ENCODE measurements at regions not wholly inside any gene's neighbourhood (a gene's known extent, or its start where the extent isn't known, plus 50 kb on each side); places are given as distances from the start of the nearest gene placed in this dataset.

DNA sequence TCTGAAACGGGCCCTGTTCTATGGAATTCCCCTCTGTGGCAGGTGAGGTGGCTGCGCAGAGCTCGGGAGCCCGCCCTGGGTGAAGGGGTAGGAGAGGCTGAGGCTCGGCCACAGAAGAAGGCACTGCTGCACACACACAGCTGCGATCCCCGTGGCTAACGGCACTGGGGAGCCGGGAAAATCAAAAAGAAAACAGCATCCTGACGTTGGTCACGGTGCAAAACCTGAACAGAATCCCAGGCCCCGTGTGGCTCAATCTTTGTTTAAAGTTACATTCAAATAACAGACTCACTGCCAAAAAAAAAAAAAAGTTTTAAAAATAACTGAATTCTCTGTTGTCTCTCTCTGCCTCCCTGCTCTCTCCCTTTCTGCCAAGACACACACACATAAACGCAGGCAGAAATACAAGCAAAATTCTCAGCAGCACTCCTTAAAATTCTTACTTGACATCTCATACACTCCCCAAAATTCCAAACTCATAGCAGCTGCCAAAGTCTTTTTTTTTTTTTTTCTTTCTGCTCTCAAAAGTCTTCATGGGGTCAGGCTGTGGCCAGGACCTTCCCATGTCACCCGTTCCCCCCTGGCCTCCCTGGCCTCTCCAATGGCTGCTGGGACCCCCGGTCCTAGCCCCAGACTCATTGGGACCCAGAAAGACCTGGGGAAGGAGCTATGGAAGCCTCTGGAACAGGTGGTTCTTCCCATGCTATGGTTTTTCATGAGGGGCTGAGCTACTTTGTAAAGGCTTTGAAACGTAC lies 248.8 kb downstream of the TTLL2 start:
- Histone ChIP-seq H3K36me3 (ENCODE audit: control insufficient read depth in 2 of 2, insufficient read depth in 2 of 2, low read length in 1 of 2) (no peaks in the 10 kb centered on the region), H3K27me3 (ENCODE audit: control insufficient read depth in 2 of 2, insufficient read depth in 1 of 2, low read length in 1 of 2) (no peaks in the 10 kb centered on the region), H3K27ac (ENCODE audit: low read depth in 1 of 2, low read length in 1 of 2) (no peak overlapping the region), H3K9me3 (ENCODE audit: control insufficient read depth in 2 of 2, insufficient read depth in 1 of 2, low read length in 1 of 2) (peaks cover 0 to 3% of the 10 kb centered on the region in 2 donors), H3K4me3 (ENCODE audit: low read length in 2 of 2) (no peak overlapping the region), H3K4me1 (ENCODE audit: control insufficient read depth in 2 of 2, insufficient read depth in 2 of 2, low read length in 2 of 2) (no peaks in the 10 kb centered on the region)
- no peak for DNase-seq (ENCODE audit: low read depth in 6 of 9, low spot score in 9 of 9)
- WGBS: 87% methylated on average over 16 of the region's 16 CpGs

DNA sequence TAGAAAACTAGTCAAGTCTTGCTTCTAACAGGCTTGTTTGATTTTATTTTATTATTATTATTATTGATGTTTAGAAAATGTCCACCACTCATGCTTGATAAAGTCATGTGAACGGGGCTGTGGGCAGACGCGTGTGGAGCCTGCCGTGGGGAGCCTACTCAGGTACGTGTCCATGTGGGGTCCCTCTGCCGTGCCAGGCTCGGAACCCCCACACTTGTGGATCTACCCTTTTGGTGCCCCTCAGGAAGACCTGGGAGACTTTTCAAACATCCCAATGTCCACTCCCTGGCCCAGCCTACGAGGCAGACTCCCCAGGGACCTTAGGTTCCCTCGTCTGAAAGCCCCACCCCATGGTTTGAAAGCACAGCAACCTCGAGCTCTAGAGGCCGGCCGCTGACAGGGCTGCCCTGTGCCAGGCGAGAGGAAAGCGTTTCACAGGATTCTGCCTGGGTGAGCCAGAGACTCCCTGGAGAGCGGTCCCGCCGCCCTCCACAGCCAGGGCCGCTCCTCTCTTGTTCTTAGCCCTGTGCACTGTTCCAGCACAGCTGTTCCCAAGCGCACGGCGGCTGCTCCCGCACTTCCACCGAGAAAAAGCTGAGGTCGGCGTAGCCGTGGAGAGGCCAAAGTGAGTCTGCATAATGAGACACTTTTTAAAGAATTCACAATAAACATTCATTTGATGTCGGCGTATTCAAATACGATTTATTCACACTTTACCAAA lies 249.7 kb downstream of the TTLL2 start:
- peaks cover 0 to 7% of the 10 kb centered on the region in 2 donors for H3K9me3 ChIP-seq (ENCODE audit: control insufficient read depth in 2 of 2, insufficient read depth in 1 of 2, low read length in 1 of 2)
- WGBS: 95% methylated on average over 29 of the region's 29 CpGs
- no peaks in the 10 kb centered on the region for H3K4me1 ChIP-seq (ENCODE audit: control insufficient read depth in 2 of 2, insufficient read depth in 2 of 2, low read length in 2 of 2)
- no peak for DNase-seq (ENCODE audit: low read depth in 6 of 9, low spot score in 9 of 9)
- no peaks in the 10 kb centered on the region for H3K36me3 ChIP-seq (ENCODE audit: control insufficient read depth in 2 of 2, insufficient read depth in 2 of 2, low read length in 1 of 2)
- no peak overlapping the region for H3K4me3 ChIP-seq (ENCODE audit: low read length in 2 of 2)
- H3K27ac ChIP-seq (ENCODE audit: low read depth in 1 of 2, low read length in 1 of 2): no peak overlapping the region
- H3K27me3 ChIP-seq (ENCODE audit: control insufficient read depth in 2 of 2, insufficient read depth in 1 of 2, low read length in 1 of 2): no peaks in the 10 kb centered on the region

DNA sequence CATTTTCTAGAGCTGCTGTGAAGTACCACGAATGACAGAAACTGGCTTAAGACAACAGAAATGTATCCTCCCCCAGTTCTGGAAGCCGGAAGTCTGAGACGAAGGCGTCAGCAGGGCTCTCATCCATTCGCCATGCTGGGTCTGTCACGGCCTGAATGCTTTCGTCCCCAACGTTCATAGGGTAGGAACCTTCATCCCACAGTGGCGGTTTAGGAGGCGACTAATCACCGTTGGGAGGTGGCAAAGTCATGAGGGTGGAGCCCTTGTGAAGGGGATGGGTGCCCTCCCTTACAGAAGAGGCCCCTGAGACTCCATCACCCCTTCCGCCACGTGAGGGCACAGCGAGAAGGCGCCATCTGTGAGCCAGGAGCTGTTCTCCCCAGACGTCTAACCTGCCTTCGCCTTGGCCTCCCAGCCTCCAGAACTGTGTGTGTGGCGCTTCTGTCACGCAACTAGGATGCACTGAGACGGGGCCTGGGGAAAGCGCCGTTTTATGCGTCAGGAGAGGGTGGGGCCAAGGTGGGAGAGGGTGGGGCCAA lies 250.3 kb downstream of the TTLL2 start:
- no peak for DNase-seq (ENCODE audit: low read depth in 6 of 9, low spot score in 9 of 9)
- Histone ChIP-seq H3K4me1 (ENCODE audit: control insufficient read depth in 2 of 2, insufficient read depth in 2 of 2, low read length in 2 of 2) (no peaks in the 10 kb centered on the region), H3K27ac (ENCODE audit: low read depth in 1 of 2, low read length in 1 of 2) (no peak overlapping the region), H3K27me3 (ENCODE audit: control insufficient read depth in 2 of 2, insufficient read depth in 1 of 2, low read length in 1 of 2) (no peaks in the 10 kb centered on the region), H3K4me3 (ENCODE audit: low read length in 2 of 2) (no peak overlapping the region), H3K36me3 (ENCODE audit: control insufficient read depth in 2 of 2, insufficient read depth in 2 of 2, low read length in 1 of 2) (no peaks in the 10 kb centered on the region), H3K9me3 (ENCODE audit: control insufficient read depth in 2 of 2, insufficient read depth in 1 of 2, low read length in 1 of 2) (peaks cover 0 to 7% of the 10 kb centered on the region in 2 donors)
- WGBS: 96% methylated on average over 23 of the region's 23 CpGs

DNA sequence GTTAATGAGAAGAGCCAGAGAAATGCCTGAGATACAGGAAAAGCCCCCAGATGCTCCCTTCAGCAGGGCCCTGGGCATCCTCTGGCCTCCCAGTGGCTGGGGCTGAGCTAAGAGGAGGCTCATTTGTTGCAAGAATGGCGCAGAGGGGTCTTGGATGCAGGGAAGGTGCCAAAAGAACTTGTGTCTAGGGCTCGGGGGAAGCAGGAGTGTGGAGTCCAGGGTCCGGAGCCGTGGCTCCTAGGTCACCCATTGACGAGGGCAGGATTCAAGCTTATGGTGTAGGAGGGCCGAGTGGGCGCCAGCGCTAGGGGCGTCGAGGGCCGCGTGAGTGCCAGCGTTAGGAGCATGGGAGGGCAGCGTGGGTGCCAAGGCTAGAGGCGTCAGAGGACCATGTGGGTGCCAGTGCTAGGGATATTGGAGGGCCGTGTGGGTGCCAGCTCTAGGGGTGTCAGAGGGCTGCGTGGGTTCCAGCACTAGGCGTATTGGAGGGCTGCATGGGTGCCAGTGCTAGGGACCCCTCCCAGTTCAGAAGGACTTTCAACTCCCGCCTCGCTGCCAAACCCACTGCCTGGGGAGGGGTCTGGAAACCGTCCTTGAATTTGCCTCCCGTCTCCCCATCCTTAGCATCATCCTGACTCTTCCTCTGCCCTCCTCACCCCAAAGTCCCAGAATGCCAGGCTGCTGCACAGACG lies 250.5 kb upstream of the AFDN start:
- Histone ChIP-seq H3K36me3 (ENCODE audit: control insufficient read depth in 2 of 2, insufficient read depth in 2 of 2, low read length in 1 of 2) (no peaks in the 10 kb centered on the region), H3K4me1 (ENCODE audit: control insufficient read depth in 2 of 2, insufficient read depth in 2 of 2, low read length in 2 of 2) (no peaks in the 10 kb centered on the region), H3K27me3 (ENCODE audit: control insufficient read depth in 2 of 2, insufficient read depth in 1 of 2, low read length in 1 of 2) (no peaks in the 10 kb centered on the region), H3K27ac (ENCODE audit: low read depth in 1 of 2, low read length in 1 of 2) (no peak overlapping the region), H3K4me3 (ENCODE audit: low read length in 2 of 2) (no peak overlapping the region), H3K9me3 (ENCODE audit: control insufficient read depth in 2 of 2, insufficient read depth in 1 of 2, low read length in 1 of 2) (peaks cover 0 to 7% of the 10 kb centered on the region in 2 donors)
- no peak for DNase-seq (ENCODE audit: low read depth in 6 of 9, low spot score in 9 of 9)
- 94% methylated on average over 23 of the region's 23 CpGs for WGBS

DNA sequence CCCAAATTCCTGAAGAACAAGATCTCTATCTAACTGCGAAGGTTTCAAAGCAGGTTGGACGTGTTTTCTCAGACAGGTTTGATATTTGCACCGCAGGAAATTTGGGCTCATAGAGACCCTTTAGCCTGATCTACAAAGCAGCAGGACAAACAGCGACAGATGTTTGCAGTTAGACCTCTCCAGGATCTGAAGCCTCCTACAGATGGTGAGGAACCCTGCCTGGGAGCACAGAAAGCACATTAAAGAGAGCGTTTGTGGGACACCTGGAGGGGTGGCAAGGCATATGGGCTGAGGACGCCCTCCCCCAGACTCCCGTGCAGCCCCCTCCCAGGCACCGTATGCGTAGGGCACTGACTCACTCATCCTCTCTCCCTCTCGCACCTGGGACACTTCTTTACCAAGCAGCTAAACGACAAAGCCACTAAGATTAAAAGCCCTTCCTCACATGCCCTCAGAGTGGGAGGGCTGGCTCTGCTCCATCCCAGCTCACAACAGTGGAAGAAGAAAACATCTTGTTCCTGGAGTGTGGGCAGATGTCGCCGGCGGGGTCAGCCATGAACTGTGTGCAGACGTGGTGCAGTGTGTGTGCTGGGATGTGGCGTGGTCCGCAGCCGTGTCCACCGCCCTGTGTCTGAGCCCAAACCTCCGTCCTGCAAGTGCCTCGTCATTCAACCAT lies 249.7 kb upstream of the AFDN start:
- H3K27ac ChIP-seq (ENCODE audit: low read depth in 1 of 2, low read length in 1 of 2): no peak overlapping the region

DNA sequence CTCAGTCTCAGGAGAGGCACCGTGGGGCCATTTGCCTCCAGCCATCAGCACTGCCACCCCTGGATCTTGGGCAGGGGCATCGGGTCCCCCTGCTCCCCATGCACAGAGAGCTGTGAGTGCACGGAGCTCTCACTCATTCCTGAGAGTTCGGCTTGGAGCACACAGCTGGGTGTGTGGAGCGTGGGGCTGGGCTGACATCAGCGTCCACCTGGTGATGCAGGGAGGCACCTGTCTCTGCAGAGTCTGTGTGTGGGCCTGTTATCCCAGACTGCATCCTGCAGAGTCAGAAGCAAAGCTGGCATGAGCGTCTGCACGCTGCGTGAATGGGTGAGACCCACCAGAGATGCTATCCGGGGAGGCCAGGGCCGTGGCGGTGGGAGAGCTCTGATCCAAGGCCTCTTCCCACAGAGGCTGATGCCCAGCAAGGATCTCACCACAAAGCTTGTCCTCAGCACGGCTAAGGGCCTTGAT lies 248.8 kb upstream of the AFDN start:
- 82% methylated on average over 13 of the region's 13 CpGs for WGBS
- Histone ChIP-seq H3K27ac (ENCODE audit: low read depth in 1 of 2, low read length in 1 of 2) (no peak overlapping the region), H3K4me3 (ENCODE audit: low read length in 2 of 2) (no peak overlapping the region), H3K27me3 (ENCODE audit: control insufficient read depth in 2 of 2, insufficient read depth in 1 of 2, low read length in 1 of 2) (no peaks in the 10 kb centered on the region), H3K36me3 (ENCODE audit: control insufficient read depth in 2 of 2, insufficient read depth in 2 of 2, low read length in 1 of 2) (no peaks in the 10 kb centered on the region), H3K9me3 (ENCODE audit: control insufficient read depth in 2 of 2, insufficient read depth in 1 of 2, low read length in 1 of 2) (peaks cover 0 to 10% of the 10 kb centered on the region in 2 donors), H3K4me1 (ENCODE audit: control insufficient read depth in 2 of 2, insufficient read depth in 2 of 2, low read length in 2 of 2) (no peaks in the 10 kb centered on the region)
- DNase-seq (ENCODE audit: low read depth in 6 of 9, low spot score in 9 of 9): no peak

More for the DNA sequence above, 249.7 kb upstream of the AFDN start:
- 89% methylated on average over 21 of the region's 21 CpGs for WGBS
- H3K4me1 ChIP-seq (ENCODE audit: control insufficient read depth in 2 of 2, insufficient read depth in 2 of 2, low read length in 2 of 2): no peaks in the 10 kb centered on the region
- DNase-seq (ENCODE audit: low read depth in 6 of 9, low spot score in 9 of 9): no peak
- H3K27me3 ChIP-seq (ENCODE audit: control insufficient read depth in 2 of 2, insufficient read depth in 1 of 2, low read length in 1 of 2): no peaks in the 10 kb centered on the region
- no peaks in the 10 kb centered on the region for H3K36me3 ChIP-seq (ENCODE audit: control insufficient read depth in 2 of 2, insufficient read depth in 2 of 2, low read length in 1 of 2)
- peaks cover 0 to 7% of the 10 kb centered on the region in 2 donors for H3K9me3 ChIP-seq (ENCODE audit: control insufficient read depth in 2 of 2, insufficient read depth in 1 of 2, low read length in 1 of 2)
- no peak overlapping the region for H3K4me3 ChIP-seq (ENCODE audit: low read length in 2 of 2)

DNA sequence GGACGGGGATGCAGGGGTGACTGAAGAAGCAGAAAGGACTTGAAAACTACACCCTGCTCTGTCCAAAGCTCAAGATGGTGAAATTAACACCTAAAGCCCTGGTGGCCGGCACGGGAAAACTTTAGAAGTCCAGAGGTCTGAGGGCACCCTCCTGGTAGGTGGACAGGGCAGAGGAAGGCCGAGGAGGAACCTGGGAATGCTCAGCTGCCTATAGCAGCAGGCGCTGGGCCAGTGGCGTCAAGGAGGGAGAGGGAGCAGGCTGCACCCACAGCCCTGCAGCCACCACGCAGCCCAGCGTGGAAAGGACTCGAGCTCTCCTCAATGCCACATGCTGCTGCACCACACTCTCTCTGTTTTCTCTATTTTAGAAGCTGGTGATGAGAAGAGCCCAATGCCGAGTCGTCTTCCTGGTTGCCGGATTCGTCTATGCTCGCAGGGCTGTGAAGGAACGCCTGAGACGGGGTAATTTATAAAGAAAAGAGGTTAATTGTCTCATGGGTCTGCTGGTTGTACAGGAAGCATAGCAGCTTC lies 248.3 kb upstream of the AFDN start:
- peaks cover 0 to 10% of the 10 kb centered on the region in 2 donors for H3K9me3 ChIP-seq (ENCODE audit: control insufficient read depth in 2 of 2, insufficient read depth in 1 of 2, low read length in 1 of 2)
- 96% methylated on average over 16 of the region's 16 CpGs for WGBS
- H3K27me3 ChIP-seq (ENCODE audit: control insufficient read depth in 2 of 2, insufficient read depth in 1 of 2, low read length in 1 of 2): no peaks in the 10 kb centered on the region
- H3K27ac ChIP-seq (ENCODE audit: low read depth in 1 of 2, low read length in 1 of 2): no peak overlapping the region
- no peaks in the 10 kb centered on the region for H3K36me3 ChIP-seq (ENCODE audit: control insufficient read depth in 2 of 2, insufficient read depth in 2 of 2, low read length in 1 of 2)
- no peaks in the 10 kb centered on the region for H3K4me1 ChIP-seq (ENCODE audit: control insufficient read depth in 2 of 2, insufficient read depth in 2 of 2, low read length in 2 of 2)
- DNase-seq (ENCODE audit: low read depth in 6 of 9, low spot score in 9 of 9): no peak
- H3K4me3 ChIP-seq (ENCODE audit: low read length in 2 of 2): no peak overlapping the region

DNA sequence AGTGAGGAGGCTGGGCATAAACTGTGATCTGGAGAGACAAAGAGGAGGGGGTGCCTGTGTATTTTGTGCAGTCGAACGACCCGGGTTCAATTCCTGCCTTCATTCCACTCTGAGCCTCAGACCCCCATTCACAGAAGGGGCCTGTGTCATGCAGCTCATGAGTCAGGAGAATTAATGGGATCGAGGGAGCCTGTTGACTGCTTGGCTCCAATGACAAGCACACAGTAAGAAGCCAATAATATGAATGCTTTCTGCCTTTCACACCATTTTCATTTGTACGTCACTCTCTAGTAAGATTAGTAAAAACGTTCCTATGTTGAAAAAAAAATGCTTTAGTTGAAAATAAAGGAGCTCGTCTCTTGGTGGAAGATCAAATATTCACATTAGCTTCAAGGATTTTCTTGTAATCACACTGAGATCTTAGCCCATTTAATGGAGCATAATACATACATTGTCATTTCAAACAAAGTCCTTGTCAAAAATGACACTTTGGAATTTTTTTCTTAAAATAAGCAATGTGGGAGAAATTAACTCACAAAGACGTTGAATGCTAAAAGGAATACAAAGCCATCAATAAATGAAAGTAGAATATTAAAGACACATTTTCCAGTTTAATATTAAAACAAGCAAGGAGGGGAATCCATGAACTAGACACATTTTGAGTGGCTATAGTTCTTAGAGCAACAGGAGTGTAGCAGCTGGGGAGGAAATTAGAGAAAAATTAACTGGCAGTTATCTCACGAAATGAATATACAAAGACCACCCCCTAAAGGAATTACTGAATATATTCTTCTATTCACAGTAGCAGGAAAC lies 246.7 kb upstream of the AFDN start:
- H3K36me3 ChIP-seq (ENCODE audit: control insufficient read depth in 2 of 2, insufficient read depth in 2 of 2, low read length in 1 of 2): no peaks in the 10 kb centered on the region
- WGBS: 88% methylated on average over 9 of the region's 9 CpGs
- no peaks in the 10 kb centered on the region for H3K4me1 ChIP-seq (ENCODE audit: control insufficient read depth in 2 of 2, insufficient read depth in 2 of 2, low read length in 2 of 2)
- H3K9me3 ChIP-seq (ENCODE audit: control insufficient read depth in 2 of 2, insufficient read depth in 1 of 2, low read length in 1 of 2): peaks cover 0 to 10% of the 10 kb centered on the region in 2 donors
- DNase-seq (ENCODE audit: low read depth in 6 of 9, low spot score in 9 of 9): no peak
- no peaks in the 10 kb centered on the region for H3K27me3 ChIP-seq (ENCODE audit: control insufficient read depth in 2 of 2, insufficient read depth in 1 of 2, low read length in 1 of 2)
- H3K4me3 ChIP-seq (ENCODE audit: low read length in 2 of 2): no peak overlapping the region
- H3K27ac ChIP-seq (ENCODE audit: low read depth in 1 of 2, low read length in 1 of 2): no peak overlapping the region

Data from thymus (tissue), 11 donors.